MG63 (cell line): ENCODE measurements at regions not wholly inside any gene's neighbourhood (a gene's known extent, or its start where the extent isn't known, plus 50 kb on each side); places are given as distances from the start of the nearest gene placed in this dataset.
A peak's percentile ranks its signal among the peaks of the same experiment; 100 is the strongest.

Experiments
- DNase-seq: peaks from one replicate; pipeline ENCODE4 v3.0.0-alpha.2; 2020
- H3K27me3 ChIP-seq: fragments of 250-450 bp; sonication (Bioruptor Pico); 2 replicates; pipeline ENCODE4 v1.5.1; 2020; ENCODE audit warnings: mild to moderate bottlenecking, moderate library complexity
- H3K36me3 ChIP-seq: fragments of 250-450 bp; sonication (Bioruptor Pico); 2 replicates; pipeline ENCODE4 v1.5.1; 2020; ENCODE audit warnings: mild to moderate bottlenecking, moderate library complexity
- H3K4me3 ChIP-seq: fragments of 250-450 bp; sonication (Bioruptor Pico); 2 replicates; pipeline ENCODE4 v1.5.1; 2020; ENCODE audit warnings: mild to moderate bottlenecking, moderate library complexity
- H3K9me3 ChIP-seq: fragments of 250-450 bp; sonication (Bioruptor Pico); 2 replicates; pipeline ENCODE4 v1.5.1; 2020; ENCODE audit warnings: mild to moderate bottlenecking, moderate library complexity

DNA sequence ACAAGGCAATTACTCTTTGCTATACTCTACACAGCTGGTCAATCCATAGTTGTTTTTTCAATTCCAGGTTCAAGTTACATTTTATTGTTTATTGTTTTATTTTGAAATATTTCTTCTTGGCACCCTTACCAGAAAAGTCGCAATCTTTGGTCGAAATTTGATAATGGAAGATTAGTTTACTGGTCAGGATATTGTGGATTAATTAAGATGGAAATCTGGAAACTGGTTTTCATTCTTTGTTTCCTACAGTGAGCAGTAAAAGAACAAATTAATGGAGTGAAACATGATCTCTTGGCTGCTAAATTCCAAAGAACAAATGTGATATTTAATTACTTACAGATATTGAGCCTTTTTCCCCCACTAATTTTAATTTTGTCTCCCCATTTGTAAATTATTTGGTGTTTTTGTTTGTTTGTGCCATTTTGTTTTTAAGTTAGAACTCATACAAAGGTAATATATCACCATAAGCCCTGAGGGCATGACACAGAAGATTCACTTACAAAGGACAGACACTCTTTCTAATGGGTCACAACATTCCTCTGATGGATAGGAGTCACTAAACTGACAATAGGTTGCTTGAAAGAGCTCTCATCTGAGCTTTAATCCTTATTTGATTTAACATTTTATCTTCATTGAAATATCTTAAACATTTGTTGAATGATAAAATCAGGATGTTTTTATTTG lies 700.2 kb downstream of the KCNJ2 start:
- no peaks in the 10 kb centered on the region for H3K27me3 ChIP-seq

DNA sequence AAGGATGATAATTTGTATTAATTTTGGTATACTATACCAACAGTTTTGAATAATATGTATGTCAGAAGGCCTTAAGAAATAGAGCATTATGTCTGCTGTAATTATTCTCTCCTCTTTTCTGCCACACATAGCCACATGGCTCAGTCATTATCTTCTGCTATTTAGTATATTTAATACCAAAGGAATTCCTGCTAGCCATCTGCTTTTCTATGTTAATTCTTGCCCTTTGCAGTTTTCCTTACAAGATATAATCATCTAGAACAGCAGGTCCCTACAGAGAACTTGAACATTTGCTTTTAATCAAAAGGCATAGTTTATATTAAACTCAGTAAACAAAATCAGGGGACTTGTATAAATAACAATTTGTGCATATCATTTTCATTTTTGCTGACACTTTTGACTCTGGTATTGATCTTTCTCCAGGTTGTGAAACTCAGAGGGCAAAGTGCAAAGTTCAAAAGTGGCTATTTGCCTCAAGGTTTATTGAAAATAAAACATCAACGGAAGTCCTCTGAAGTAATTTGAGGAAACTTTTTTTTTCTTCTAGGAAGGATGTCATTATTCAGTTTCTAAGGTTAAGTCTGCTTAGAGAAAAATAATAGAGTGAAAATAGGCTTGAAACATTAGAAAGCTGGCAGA lies 702.0 kb downstream of the KCNJ2 start:
- Histone ChIP-seq H3K9me3 (no peaks in the 10 kb centered on the region), H3K27me3 (no peaks in the 10 kb centered on the region), H3K4me3 (no peak overlapping the region), H3K36me3 (no peaks in the 10 kb centered on the region)
- no peak for DNase-seq

More for the DNA sequence above, 700.2 kb downstream of the KCNJ2 start:
- no peaks in the 10 kb centered on the region for H3K9me3 ChIP-seq
- H3K4me3 ChIP-seq: no peak overlapping the region
- DNase-seq: no peak
- H3K36me3 ChIP-seq: no peaks in the 10 kb centered on the region

DNA sequence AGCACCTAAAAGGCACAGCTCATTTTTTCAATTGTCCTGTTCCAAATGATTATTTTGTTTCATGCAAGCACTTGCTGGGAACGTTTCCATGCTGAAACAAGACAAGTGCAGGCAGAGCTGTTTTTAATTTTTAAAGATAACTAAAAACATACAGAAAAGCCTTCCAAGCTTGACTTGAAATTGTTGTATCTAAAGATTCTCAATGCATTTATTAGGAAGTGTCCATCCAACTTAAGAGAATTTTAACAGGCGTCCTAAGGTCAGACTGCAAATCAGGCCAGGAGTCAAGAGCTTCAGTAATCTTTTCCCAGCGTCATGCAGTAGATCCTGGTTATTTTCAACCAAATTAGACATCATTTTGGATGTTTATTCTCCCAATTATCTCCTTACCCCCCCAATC lies 702.8 kb downstream of the KCNJ2 start:
- H3K4me3 ChIP-seq: no peak overlapping the region
- no peaks in the 10 kb centered on the region for H3K9me3 ChIP-seq
- H3K27me3 ChIP-seq: no peaks in the 10 kb centered on the region
- no peak for DNase-seq
- no peaks in the 10 kb centered on the region for H3K36me3 ChIP-seq

DNA sequence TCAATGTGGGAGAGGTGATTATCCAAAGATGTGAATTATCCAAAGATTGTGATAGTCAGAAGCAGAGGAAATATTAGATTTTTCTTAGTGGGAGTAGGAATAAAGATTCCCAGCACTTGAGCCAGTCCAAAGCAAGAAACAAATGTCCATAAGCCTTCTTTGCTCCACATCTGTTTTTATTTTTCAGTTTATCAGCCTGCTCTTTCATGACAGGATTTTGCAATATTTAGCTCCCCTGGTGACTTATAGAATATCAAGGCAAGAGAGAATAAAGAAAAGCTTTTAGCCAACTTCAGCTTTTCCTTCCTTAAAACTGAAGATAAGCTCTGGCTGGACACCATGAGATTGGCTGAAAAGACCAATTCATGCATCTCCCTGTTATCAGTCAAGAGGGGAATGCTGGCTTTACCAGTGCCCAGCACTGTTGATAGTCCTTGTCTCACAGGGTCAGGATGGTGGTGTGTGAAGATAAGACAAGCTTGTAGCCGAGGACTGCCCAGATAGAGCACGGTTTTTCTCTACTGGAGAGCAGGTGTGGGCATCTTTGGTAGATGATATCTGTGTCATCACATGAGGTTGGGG lies 706.5 kb downstream of the KCNJ2 start:
- no peak for DNase-seq
- Histone ChIP-seq H3K36me3 (no peaks in the 10 kb centered on the region), H3K9me3 (no peaks in the 10 kb centered on the region), H3K4me3 (no peak overlapping the region), H3K27me3 (no peaks in the 10 kb centered on the region)

DNA sequence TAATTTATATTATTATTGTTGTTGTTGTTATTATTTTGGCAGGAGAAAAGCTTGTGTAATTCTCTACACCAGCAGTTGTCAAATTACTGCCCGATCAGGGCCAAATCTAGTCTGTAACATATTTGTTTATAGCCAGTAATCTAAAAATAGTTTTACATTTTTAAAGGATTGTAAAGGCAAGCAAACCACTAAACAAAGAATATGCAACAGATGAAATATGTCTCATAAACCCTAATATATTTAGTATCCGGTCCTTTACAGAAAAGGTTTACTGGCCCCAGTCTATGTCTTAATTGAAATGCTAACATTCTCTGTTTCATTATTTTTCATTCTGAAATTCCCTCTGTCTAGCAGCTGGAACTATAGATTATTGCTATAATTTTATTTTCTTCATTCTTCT lies 709.5 kb downstream of the KCNJ2 start:
- Histone ChIP-seq H3K27me3 (no peaks in the 10 kb centered on the region; the same call in 1 of the 2 replicates), H3K36me3 (no peaks in the 10 kb centered on the region), H3K9me3 (no peaks in the 10 kb centered on the region), H3K4me3 (no peak overlapping the region)
- no peak for DNase-seq

DNA sequence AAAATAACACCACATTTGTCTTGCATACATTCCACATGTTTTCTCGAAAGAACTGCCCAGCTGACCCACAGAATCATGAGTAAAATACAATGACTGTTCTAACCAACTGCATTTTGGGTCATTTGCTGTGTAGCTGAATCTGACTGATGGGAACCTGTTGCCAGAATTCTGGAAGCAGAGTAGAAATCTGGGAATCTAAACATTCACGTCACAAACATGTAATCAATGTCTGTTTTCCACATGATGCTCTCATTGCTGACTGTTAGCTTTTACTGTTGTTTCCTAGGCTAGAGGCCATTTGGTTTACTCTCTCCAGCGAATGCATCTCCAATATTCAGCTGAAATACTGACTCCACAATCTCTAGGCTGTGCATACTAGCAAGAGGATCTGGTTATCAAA lies 710.1 kb downstream of the KCNJ2 start:
- DNase-seq: no peak
- no peaks in the 10 kb centered on the region for H3K9me3 ChIP-seq
- H3K36me3 ChIP-seq: no peaks in the 10 kb centered on the region
- H3K27me3 ChIP-seq: no peaks in the 10 kb centered on the region; the same call in 1 of the 2 replicates
- no peak overlapping the region for H3K4me3 ChIP-seq

DNA sequence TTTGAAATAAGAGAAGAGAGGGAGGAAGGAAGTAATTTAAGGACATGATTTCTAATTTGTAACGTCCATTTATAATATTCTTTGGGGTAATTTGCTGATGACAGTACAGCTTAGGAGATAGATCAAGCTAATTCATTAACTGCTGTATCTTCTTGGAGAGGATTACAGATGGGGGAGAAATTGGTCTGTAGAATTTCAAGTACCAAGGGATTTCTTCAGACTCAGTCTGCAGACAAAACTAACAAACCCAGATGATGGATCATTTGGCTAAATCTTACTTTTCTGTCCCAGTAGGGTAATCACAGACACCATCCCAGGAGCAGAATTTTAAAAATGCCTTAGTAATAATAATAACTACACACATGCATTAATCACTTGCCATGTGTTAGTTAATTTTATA lies 711.8 kb downstream of the KCNJ2 start:
- no peak overlapping the region for H3K4me3 ChIP-seq
- DNase-seq: no peak
- H3K36me3 ChIP-seq: no peaks in the 10 kb centered on the region
- H3K9me3 ChIP-seq: no peaks in the 10 kb centered on the region
- H3K27me3 ChIP-seq: no peaks in the 10 kb centered on the region; the same call in 1 of the 2 replicates

DNA sequence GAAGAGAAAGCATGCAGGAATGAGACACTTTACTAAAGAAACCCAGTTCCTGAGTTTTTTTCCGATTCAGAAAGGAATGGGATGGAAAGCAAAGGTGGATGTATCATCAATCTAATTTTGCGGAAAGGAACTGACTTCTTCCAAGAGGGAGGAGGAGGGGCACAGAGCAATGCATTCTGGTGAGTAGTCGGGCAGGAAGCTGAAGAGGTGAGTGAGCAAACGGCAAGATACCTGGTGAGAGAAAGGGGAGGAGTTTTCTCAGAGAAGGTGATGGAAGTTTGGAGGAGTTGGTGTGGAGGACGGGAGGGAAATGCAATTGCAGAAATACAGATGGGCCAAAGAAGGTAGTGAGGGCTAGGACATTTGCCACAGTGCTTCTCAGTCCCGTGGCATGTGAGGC lies 713.2 kb downstream of the KCNJ2 start:
- no peaks in the 10 kb centered on the region for H3K36me3 ChIP-seq
- H3K4me3 ChIP-seq: no peak overlapping the region
- no peak for DNase-seq
- no peaks in the 10 kb centered on the region; the same call in 1 of the 2 replicates for H3K27me3 ChIP-seq
- no peaks in the 10 kb centered on the region for H3K9me3 ChIP-seq

DNA sequence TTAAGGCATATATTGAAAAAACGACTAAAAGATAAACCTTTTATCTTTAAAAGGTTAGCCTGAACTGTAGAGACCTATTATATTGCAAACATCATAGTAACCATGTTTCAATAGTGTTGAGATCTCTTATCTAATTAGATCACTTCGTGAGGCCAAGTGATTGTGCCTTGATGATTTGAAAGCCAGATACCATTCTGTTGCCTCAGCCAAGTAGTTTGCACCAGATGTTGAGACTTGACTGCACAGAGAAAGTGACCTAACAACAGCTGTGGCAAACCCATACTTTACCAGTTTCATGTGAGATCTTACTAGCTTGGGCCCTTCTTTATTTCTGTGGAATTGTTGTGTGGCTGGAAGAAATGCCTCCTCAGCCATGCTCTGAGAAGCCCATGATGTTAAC lies 717.3 kb downstream of the KCNJ2 start:
- DNase-seq: no peak
- Histone ChIP-seq H3K4me3 (no peak overlapping the region), H3K27me3 (no peaks in the 10 kb centered on the region), H3K9me3 (no peaks in the 10 kb centered on the region), H3K36me3 (no peaks in the 10 kb centered on the region)

DNA sequence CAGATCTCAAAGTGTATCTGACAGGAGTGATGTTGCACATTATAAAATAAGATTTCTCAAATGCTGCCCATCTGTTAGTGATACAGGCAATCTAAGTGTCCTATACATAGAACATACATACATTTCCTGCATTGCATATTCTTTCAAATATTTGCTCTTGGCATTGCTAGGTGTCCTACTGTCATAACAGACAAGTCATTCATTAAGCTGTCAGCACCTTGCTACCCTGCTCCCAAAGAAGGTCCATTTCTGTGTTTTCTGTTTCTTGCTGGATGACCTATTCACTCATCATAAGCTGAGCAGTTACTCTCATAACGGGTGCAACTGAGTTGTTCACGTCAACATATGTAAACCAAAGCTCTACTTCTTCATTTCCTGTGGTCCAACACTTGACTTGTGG lies 719.0 kb downstream of the KCNJ2 start:
- no peak overlapping the region for H3K4me3 ChIP-seq
- no peak for DNase-seq
- H3K9me3 ChIP-seq: no peaks in the 10 kb centered on the region
- no peaks in the 10 kb centered on the region for H3K27me3 ChIP-seq
- H3K36me3 ChIP-seq: no peaks in the 10 kb centered on the region

DNA sequence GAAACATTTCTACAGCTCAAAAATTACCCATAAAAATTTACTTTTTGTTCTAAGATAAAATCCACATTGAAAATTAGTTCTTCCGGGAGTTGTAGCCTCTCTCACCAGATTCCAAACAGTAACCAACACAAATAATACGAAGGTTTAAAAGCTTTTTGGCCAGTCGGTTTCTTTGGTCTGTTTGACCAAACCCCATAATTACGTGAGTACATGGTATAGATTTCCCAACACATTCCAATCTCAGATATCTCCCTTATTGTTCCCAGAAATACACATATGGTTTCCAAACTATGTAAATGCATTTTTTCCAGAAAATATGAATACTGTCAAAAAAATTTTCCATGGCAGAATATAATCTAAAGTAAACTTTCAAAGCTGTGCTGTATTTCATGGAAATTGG lies 722.0 kb downstream of the KCNJ2 start:
- no peaks in the 10 kb centered on the region for H3K27me3 ChIP-seq
- H3K9me3 ChIP-seq: no peaks in the 10 kb centered on the region
- H3K4me3 ChIP-seq: no peak overlapping the region
- DNase-seq: no peak
- no peaks in the 10 kb centered on the region for H3K36me3 ChIP-seq

DNA sequence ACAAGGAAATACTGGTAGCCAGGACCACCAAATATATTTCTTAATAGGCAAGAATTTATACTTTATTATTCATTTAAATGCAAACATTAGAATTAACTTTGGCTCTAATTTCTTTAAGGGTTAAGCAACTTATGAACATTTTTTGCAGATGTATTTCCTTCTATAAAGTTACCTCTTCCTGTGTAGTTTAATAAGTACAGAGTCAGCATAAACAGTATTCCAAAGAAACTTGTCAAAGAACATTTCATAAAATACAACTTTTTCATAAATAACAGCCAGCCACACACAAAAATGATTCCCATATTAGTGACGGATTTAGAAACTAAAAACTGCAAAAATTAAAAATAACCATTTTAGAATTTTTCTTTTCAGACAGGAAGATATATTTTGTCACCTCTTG lies 723.2 kb downstream of the KCNJ2 start:
- no peak overlapping the region for H3K4me3 ChIP-seq
- no peaks in the 10 kb centered on the region for H3K36me3 ChIP-seq
- DNase-seq: no peak
- H3K27me3 ChIP-seq: no peaks in the 10 kb centered on the region
- H3K9me3 ChIP-seq: no peaks in the 10 kb centered on the region

DNA sequence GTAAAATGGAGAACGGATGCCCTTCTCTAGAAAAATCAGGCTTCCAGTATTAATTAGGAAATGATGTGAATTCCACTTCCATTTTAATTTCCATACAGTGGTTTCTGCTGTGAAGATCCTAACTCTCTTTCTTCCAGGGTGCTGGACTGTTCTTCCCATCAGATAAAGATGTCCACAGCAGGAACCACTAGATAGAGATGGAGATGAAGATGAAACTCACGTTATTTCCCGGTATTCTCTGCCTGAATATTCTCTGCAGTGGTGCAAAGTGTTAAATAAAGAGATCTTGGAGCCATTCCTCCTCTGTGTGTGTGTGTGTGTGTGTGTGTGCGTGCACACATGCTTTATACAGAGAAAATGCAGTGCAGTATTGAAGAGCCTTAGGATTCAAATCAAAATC lies 727.5 kb downstream of the KCNJ2 start:
- Histone ChIP-seq H3K4me3 (no peak overlapping the region), H3K36me3 (no peaks in the 10 kb centered on the region), H3K27me3 (no peaks in the 10 kb centered on the region), H3K9me3 (no peaks in the 10 kb centered on the region)
- DNase-seq: no peak

DNA sequence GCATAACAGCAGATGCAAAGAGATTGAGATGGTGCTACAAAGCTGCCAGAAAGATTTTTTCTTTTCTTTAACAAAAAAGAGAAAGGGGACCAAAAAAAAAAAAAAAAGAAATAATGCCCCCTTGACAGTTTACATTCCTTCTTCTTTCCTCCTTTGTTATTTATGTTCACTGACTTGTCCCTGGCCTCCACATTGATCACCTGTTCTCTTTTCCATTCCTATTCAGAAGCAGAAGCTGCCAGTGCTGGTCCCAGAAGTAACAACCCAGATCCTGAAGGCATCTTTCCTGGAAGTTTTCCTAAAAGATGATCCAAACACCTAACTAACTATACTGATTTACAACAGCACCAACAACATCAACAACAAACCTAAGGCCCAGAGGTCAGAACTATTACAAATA lies 728.1 kb downstream of the KCNJ2 start:
- no peak overlapping the region for H3K4me3 ChIP-seq
- no peaks in the 10 kb centered on the region for H3K36me3 ChIP-seq
- no peaks in the 10 kb centered on the region for H3K9me3 ChIP-seq
- DNase-seq: no peak
- H3K27me3 ChIP-seq: no peaks in the 10 kb centered on the region

DNA sequence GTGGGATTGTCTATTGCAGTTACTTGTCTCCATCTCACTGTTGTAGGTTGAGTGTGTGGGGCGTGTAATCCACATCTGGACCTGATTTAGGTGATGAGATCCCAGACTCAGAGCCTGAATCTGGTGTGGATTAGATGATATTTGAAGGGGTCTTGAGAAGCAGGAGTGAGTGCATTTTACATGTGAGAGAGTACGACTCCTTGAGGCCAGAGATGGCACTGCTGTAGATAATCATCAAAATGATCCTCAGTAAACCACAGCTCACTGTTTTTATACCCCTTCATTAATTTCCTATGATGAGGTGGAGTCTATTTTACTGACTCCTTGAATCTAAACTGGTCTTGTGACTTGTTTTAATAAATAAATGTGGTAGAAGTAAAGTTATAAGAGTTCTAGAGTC lies 732.5 kb downstream of the KCNJ2 start:
- H3K9me3 ChIP-seq: no peaks in the 10 kb centered on the region
- H3K4me3 ChIP-seq: no peak overlapping the region
- H3K27me3 ChIP-seq: no peaks in the 10 kb centered on the region
- no peak for DNase-seq
- H3K36me3 ChIP-seq: no peaks in the 10 kb centered on the region

DNA sequence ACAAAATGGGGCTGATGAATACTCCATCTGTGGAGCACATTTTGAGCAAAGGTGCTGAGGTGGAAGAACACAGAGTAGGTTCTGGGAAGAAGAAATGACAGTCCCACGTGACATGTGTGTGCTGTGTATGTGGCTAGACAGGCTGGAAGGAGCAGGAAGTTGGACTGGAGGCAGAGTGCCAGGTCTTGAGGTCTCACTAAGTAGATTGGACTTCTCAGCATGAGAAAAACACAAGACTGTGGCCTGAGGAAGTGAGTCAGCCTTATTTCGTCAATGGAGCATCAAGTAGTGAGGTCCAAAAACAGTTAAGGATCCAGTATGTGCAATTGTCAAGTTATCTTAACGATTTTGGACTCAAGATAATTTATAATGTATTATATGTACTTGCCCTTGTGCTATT lies 736.5 kb downstream of the KCNJ2 start:
- DNase-seq: peak; percentile 88
- H3K27me3 ChIP-seq: no peaks in the 10 kb centered on the region
- no peak overlapping the region for H3K4me3 ChIP-seq
- H3K9me3 ChIP-seq: peaks cover 4% of the 10 kb centered on the region
- no peaks in the 10 kb centered on the region for H3K36me3 ChIP-seq

DNA sequence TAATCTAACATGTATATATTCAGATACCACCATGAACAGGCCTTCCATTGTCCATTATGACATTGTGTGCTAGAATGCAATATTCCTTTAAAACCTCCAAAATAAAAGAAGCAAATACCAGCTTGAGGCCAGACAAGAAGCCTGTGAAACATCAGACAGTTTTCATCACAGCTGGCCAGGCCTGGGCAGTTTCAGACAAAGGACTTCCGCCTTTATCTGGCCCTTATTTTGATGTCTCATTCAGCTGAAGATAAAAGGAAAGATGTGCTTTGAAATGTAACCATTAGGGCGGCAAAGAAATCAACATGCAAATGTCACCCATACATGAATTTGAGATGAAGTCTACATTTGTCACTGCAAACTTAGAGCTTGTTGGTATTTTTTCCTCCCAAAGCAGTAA lies 737.5 kb downstream of the KCNJ2 start:
- DNase-seq: no peak
- Histone ChIP-seq H3K36me3 (no peaks in the 10 kb centered on the region), H3K9me3 (peaks cover 6% of the 10 kb centered on the region), H3K4me3 (no peak overlapping the region), H3K27me3 (no peaks in the 10 kb centered on the region)
